ENCODE measurements at regions not wholly inside any gene's neighbourhood (a gene's known extent, or its start where the extent isn't known, plus 50 kb on each side); places are given as distances from the start of the nearest gene placed in this dataset.
"Not testable (repeated sequence)": the region's sequence is repeated elsewhere in the genome, so short reads cannot be mapped to it uniquely, and the experiment has no call there.

DNA sequence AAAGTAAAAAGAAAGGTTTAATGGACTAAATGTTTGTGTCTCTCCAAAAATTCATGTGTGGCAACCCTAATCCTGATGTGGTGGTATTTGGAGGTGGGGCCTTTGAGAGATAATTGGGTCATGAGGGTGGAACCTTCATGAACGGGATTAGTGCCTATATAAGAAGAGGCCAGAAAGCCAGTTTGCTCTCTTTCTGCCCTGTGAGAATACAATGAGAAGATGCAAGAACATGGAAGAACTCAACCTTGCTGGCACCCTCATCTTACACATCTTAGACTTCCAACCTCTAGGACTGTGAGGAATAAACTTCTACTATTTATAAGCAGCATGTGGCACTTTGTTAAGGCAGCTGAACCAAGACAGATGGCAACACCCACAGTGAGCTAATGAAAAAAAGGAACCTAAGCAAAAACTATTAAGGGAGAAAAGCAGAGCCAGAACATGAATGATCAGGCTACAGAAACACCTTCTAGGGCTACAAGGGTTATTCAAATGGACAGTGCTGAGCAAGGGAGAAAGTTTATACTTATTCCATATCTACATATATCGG, 159.5 kb downstream of the PLK2 start:
- DNase-seq (ENCODE audit: low spot score), result no peak

DNA sequence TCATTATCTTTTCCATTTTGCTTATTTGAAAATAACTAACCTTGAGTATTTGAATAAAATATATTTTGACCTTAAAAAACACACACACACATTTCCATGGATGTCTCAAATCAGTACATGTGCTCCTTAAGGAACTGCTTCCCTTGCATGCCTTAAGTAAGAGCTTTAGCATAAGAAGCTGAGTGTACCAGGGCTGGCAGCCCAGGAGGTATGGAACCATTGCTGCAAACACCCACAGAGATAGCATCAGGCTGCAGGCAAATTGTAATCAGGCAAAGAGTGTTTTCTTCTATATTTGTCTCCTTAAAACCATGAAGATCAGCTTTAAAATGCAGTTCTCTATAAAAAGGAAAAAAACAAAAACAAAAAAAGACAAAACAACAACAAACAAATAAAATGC, 160.6 kb downstream of the PLK2 start:
- no peak for DNase-seq (ENCODE audit: low spot score)

GRCh38 chr5:58294598-58295305, 165.1 kb downstream of the PLK2 start:
- no peak for DNase-seq (ENCODE audit: low spot score)

DNA sequence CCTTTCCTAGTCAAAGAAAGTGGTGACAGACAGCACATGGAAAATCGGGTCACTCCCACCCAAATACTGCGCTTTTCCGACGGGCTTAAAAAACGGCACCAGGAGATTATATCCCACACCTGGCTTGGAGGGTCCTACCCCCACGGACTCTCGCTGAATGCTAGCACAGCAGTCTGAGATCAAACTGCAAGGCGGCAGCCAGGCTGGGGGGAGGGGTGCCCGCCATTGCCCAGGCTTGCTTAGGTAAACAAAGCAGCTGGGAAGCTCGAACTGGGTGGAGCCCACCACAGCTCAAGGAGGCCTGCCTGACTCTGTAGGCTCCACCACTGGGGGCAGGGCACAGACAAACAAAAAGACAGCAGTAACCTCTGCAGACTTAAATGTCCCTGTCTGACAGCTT, 171.6 kb downstream of the PLK2 start:
- DNase-seq (ENCODE audit: low spot score), result not testable (repeated sequence)

GRCh38 chr5:58286741-58287140, 173.1 kb downstream of the PLK2 start:
- DNase-seq (ENCODE audit: low spot score), result no peak

DNA sequence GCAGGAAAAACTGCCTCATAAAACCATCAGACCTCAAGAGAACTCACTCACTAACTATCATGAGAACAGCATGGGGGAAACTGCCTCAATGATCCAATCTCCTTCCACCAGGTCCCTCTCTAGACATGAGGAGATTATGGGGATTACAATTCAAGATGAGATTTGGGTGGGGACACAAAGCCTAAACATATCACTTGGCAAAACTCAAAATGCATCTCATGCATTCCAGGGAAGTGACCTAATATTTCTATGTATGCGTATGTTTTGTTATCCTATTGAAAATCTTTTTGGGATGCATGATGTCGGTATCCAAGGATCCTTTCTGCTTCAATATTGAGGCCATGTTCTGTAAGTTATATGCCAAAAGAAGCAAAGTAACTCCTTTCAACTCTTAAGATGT, 174.0 kb downstream of the PLK2 start:
- no peak for DNase-seq (ENCODE audit: low spot score)

- DNase-seq (ENCODE audit: low spot score), result no peak
Measured at GRCh38 chr5:58284886-58285285, 175.0 kb downstream of the PLK2 start.

GRCh38 chr5:58281189-58281588, 178.7 kb downstream of the PLK2 start:
- DNase-seq (ENCODE audit: low spot score), result no peak

DNA sequence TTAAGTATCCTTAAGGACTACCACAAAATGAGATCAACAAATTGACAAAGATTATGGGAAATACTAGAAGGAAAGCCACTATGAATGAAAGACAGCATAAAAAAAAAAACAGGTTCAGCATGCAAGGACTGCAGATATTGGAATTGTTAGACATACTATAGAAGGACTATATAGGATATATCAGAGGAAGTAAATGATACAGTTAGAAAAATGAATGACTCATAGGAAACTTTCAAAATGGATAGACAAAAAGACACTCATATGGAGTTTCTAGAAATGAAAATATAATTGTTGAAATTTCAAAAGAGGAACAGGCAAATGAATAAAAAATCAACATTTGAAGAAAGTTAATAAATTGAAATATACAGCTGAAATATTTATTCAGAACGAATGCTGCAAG, 180.6 kb downstream of the PLK2 start:
- DNase-seq (ENCODE audit: low spot score), result no peak

DNA sequence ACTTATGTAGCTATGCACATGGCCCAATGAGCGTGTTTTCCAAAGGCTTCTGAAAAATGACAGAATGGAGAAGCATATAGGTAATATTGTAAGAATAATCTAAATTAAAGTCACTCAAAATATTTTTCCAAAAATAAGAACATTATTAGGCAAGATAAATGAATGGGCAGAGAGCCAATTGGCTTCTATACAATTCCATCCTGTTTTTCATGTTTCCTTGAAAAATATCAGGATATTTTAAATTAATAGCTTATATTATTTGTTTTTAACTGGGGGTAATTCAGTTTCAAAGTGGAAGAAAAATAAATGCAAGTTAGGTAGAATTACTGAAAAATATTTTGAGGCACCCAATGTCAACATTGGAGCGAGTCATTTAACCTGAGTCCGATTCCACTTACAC, 183.5 kb downstream of the PLK2 start:
- no peak for DNase-seq (ENCODE audit: low spot score)

- DNase-seq (ENCODE audit: low spot score), result no peak
Measured at GRCh38 chr5:58275516-58275915, 184.4 kb downstream of the PLK2 start.

- DNase-seq (ENCODE audit: low spot score), result no peak
Measured at GRCh38 chr5:58274191-58274590, 185.7 kb downstream of the PLK2 start.

DNA sequence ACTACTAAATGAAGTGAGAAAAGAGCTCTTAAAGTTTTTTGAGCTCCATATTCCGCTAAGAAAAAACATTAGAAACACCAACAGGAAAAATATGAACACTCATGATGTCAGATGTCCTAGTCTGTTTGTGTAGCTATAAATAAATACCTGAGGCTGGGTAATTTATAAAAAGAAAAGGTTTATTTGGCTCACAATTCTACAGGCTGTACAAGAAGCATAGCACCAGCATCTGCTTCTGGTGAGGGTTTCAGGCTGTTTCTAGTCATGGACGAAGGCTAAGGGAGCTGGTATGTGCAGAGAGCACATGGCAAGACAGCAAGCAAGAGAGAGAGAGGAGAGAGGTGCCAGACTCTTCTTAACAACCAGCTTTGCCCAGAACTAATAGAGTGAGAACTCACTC, 186.2 kb downstream of the PLK2 start:
- no peak for DNase-seq (ENCODE audit: low spot score)

DNA sequence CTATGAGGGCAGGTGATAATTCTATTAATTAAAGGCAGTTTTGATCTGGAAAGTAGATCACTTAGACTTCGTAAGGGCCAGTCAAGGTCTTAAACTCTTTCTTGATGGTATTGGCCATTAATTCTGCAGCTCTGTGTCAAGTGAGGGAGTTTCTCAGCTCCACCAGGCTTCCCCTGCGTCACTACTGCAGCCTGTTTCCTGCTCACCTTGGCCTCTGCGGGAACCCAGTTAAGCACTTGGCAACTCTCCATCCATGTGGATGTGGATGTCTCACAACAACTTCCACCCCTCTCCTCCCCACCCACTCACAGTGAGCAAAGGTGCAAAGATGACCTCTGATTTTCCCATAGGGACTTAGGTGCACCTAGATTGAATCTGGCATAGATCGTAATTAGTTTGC, 191.6 kb downstream of the PLK2 start:
- DNase-seq (ENCODE audit: low spot score), result no peak

DNA sequence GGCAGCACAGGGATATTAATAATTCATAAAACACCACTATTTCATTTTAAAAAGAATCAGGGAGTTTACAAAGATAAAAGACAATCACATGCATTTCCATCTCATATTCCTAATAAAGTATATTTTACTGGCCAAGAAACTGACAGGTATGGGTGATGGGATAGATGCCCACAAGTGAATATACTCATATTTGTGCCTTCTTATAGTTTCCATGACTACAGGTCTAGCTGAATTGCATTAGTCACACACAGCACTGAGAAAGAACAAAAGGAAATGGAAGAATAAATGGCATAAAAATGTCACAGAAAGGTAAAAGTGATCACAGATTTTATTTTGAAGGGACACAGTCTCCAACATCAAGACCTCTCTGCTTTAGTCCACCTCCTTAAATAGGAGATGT, 193.5 kb downstream of the PLK2 start:
- DNase-seq (ENCODE audit: low spot score), result no peak

DNA sequence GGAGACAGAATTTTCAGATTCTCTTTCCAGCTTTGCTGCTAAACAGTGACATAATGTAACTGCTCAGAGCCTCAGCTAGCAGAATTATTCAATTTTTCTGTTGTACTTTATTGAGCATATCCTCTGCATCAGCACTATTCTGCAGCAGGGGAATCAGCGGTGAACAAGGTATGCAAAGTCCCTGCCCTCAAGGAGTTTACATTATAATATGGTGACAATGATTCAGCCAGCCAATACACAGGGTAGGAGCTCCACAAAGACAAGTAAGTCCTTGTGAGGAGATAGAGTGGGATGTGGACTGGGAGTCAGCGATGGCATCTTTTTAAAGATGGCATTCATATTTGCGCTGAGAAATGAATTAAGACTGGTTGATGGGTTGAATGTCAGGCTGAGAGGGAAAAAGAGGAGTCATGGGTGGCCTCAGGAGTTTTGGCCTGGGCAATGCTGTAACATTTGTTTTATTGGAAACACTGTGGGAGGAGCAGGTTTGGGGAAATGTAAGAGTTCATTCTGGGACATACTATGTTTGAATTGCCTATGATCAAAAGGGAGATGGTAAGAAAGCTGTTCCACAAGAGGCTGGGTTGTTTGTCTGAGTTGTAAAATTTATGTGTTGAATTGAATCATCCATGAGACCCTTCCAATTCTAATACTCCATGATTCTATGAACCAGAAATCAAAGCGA, 194.5 kb downstream of the PLK2 start:
- DNase-seq (ENCODE audit: low spot score), result no peak

DNA sequence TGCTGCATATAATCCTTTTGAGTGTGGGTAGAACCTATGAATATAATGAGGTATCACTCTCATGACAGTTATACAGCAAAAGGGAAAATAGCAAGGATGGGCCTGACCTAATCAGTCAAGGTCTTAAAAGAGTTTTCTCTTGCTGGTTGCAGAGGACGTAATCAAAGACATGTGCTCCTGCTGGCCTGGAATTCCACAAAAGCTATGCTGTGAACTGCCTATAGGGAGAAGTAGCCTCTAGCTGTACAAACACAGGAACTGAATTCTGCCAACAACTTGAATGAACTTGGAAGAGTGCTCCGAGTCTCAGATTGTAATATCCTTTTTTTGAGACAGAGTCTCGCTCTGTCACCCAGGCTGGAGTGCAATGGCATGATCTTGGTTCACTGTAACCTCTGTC, 195.6 kb downstream of the PLK2 start:
- DNase-seq (ENCODE audit: low spot score), result no peak

- DNase-seq (ENCODE audit: low spot score), result no peak
Measured at GRCh38 chr5:58263296-58263695, 196.6 kb downstream of the PLK2 start.

GRCh38 chr5:58262226-58262625, 197.7 kb downstream of the PLK2 start:
- no peak for DNase-seq (ENCODE audit: low spot score)

DNA sequence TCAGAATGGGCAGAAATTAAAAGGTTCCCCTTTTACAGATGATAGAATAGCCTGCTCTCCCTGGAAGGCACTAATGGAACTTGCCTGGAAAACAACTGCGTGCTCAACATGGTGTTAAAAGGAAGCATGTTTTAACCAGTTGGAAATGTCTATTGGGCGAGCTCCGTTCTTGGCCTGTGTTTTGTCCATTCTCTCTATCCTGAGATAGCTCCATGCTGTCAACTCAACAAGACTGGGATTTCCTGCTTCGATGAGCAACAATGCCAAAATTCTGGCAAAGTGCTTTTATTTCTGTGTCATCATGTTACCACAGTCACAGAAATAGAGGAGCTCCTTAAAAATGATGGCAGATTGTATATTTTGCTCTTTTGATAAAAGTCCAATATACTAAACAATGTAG, 198.3 kb downstream of the PLK2 start:
- no peak for DNase-seq (ENCODE audit: low spot score)

DNA sequence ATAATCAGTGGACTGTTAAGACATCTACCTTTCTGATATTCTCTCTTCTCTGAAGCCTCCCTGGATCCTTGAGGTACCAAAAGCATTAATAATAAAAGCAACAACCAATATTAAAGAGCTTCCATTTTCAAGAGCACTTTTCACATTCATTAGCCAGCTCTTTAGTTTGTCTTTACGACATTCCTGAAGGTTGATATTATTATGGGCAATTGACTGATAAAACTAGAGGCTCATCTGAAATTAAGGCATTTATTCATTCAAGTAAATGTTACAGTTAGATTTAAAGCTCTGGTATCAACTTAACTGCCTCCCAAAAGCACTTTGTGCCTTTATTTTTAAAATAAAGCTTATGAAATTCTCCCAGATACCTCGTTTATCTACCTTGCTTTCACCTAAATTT, 199.6 kb downstream of the PLK2 start:
- DNase-seq (ENCODE audit: low spot score), result no peak

- DNase-seq (ENCODE audit: low spot score), result no peak
Measured at GRCh38 chr5:58259685-58260152, 200.2 kb downstream of the PLK2 start.

DNA sequence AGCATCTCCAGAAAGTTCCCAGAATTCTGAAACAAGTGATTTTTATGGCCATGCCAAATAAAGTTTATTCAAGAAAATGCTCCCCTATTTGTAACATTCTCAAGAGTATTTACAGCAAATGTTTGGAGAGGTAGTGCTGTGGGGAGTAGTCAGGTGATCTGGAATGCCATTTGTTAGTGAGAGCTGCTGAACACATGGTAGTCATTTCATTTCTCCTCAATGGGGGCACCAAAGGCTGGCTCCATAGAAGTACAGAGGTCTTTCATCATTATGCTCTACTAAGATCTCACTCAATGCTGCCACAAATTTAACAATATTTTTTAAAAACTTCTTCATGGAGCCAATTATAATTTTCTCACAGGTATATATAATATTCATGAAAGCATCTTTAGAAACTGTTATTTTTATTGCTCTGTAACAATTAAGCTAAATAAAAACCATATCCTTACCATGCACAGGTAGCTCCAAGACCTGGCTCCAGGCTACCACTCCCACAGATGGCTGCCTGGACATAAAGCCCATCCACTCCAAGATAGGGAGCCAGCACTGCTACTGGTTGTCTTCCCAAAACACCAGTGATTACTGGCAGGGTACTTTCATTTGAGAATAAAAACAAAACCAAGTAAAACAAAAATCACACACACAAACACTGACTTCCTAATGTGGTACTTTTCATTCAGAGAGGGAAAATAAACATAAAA, 200.8 kb downstream of the PLK2 start:
- no peak for DNase-seq (ENCODE audit: low spot score)
